GM19455 (cell line): ENCODE measurements at regions not wholly inside any gene's neighbourhood (a gene's known extent, or its start where the extent isn't known, plus 50 kb on each side); places are given as distances from the start of the nearest gene placed in this dataset.
"Not testable (repeated sequence)": the region's sequence is repeated elsewhere in the genome, so short reads cannot be mapped to it uniquely, and the experiment has no call there.

Experiments
- ATAC-seq: cut with Tn5 transposase; IDR thresholded peaks from one replicate; pipeline ENCODE4 v1.9.1; 2021; ENCODE audit not compliant: unreplicated experiment

DNA sequence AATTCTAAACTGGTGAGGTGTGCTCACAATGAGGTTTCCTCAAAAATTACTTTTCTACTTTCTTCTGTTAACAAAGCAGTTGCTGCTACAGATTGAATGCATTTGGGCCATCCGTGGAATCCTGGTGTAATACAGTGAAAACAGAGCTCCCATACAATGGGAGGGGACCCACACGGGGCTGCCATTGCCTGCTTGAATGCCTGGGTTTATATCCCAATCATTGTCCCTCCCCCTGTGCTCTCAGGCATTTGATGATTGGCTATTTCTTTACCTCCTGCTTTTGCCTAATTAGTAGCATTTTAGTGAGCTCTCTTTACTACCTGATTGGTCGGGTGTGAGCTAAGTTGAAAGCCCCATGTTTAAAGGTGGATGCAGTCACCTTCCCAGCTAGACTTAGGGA lies 52.9 kb upstream of the CSF1 start:
- ATAC-seq = not testable (repeated sequence)

DNA sequence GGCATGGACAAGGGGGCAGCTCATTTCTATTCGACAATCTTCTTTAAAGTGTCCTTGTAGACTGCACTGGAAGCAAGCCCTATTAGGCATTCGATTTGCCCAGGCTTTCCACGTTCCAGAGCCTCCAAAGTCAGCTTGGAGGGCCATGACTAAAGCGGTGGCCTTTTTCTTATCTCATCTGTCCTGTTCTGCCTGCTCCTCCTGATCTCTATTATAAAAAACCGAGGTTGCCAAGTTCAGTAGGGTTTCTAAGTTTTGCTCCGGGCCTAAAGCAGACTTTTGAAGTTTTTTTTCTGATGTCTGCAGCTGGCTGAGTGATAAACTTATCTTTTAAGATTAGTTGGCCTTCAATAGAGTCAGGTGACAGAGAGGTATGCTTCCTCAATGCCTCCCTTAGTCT lies 54.7 kb upstream of the CSF1 start:
- not testable (repeated sequence) for ATAC-seq

DNA sequence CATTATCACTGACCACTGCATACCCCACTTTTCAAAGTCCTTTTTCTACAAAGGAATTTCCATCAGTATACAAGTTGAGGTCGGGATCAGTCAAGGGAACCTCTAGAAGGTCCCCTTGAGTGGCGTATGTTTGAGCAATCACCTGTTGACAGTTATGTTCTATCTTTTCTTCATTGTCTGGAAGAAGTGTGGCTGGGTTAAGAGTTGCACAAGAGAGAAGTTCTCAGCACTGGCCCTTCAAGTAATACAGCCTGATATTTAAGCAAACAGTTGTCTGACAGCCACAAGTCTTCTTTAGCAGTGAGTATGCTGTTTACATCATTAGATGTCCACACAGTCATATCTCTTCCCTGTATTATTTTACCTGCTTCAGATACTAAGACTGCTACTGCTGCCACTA lies 56.7 kb upstream of the CSF1 start:
- not testable (repeated sequence) for ATAC-seq

DNA sequence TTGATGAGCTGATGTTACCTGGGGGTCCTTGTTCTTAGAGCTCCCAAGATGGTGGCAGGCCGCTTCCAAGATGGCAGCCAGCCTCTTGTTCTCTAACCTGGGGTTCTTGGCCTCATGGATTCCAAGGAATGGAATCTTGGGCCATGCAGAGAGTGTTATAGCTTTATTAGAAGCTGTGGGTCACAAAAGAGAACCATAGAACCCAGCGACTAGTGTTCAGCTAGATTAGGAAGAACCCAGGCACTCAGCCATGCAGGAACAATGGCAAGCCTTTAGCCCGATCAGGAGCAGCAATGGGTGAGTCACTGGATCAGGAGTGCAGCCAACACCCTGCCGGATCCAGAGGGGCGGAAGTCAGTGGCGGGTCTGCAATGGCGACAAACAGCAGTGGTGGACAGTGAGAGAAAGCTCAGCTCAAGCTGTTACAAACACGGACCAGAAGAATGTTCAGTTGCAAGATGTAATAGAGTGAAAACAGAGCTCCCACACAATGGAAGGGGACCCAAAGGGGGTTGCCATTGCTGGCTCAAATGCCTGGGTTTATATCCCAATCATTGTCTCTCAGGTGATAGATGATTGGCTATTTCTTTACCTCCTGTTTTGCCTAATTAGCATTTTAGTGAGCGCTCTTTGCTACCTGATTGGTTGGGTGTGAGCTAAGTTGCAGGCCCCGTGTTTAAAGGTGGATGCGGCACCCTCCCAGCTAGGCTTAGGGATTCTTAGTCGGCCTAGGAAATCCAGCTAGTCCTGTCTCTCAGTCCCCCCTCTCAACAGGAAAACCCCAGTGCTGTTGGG lies 58.2 kb upstream of the CSF1 start:
- not testable (repeated sequence) for ATAC-seq

DNA sequence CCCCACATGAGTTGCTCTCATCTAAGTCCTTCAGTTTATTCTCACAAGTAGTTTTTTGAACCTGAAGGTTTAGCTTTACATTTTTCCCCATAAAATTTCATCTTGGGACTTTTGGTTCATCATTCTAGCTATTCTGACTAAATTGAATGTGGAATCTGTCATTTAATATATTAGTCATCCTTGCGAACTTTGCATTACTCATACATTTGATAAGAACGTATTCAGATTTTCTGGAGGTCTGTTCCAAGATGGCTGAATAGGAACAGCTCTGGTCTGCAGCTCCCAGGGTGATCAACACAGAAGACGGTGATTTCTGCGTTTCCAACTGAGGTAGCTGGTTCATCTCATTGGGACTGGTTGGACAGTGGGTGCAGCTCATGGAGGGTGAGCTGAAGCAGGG lies 59.8 kb upstream of the CSF1 start:
- ATAC-seq = no peak

DNA sequence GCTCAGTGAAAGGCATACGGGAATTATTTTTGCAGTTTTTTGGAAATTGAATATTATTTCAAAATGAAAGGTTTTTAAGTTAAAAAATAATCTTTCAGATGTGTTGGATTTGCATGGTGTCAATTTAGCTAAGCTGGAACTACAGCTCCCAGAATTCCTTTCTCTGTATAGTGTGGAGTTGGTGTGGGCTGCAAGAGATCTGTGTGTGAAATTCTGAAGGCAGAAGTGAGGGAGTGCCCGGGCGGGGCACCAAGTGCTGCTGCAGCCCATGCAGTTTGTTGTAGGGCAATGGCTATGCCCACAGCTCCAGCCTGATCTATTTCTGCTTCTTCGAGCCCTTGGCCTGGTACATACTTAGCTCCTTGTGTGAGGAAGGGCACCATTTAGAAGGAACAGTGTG lies 60.5 kb upstream of the CSF1 start:
- no peak for ATAC-seq

DNA sequence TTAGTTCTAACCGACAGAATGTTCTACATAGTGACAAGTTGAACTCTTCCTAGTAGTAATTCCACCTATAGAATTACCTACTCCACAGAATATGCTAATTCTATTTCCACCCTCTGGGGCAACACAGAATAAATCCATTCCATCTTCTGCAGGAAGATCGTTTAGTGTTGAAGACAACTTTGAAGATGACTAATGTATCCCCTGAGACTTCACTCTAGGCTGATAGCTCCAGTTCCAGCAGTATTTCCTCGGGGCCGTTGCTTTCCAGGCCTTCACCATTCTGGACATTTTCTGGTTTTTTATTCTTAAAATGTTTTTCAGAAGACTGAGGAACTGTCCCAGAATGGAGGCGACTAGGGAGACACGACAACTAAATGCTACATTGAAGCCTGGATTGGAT lies 61.0 kb upstream of the CSF1 start:
- ATAC-seq = no peak

DNA sequence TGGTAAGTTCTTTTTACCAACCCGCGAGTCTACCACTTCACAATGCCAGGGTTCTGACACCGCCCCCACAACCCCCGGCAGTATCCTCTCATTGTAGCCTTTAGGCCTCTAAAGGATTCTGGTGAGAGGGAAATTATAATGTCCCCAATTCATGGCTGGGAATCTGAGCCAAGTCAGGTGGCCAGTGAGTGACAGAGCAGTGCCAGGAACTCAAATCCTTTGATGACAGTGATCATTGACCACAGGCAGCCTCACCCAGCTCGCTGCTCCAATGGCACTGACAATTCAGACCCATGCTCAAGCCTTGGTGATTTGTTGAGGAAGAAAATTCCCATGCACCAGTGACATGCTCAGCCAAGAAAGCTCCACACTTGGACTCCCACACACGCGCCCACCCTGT lies 63.4 kb upstream of the CSF1 start:
- no peak for ATAC-seq

DNA sequence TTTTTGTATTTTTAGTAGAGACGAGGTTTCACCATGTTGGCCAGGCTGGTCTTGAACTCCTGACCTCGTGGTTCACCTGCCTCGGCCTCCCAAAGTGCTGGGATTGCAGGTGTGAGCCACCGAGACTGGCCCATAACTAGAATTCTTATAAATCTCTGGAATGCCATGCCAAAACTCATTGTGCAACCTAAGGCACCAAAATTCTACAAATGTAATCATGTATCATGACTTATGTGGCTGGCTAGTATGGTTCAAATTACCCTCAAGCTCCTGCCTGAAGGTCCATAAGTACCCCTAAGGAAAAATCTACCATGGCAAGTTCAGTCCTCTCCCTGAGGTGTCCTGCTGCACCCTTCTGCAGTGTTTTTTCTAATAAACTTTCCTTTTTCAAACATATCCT lies 63.8 kb upstream of the CSF1 start:
- no peak for ATAC-seq

DNA sequence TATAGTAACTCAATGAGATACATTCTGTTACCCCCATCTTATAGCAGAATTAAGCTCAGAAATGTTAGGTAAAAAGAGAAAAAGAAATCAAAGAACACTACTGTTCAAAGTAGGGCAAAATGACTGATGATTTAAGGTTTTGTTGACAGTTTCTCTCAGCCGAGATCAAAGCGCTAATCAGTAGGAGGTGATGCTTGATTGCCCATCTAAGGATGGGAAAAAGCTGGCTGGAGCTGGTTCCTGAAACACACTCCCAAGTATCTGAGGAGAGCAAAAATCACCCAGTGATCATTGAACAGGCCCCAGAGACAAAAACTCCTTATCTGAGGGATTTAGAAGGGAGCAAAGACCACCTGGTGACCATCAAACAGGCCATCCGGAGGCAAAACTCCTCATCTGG lies 64.5 kb upstream of the CSF1 start:
- ATAC-seq = no peak

DNA sequence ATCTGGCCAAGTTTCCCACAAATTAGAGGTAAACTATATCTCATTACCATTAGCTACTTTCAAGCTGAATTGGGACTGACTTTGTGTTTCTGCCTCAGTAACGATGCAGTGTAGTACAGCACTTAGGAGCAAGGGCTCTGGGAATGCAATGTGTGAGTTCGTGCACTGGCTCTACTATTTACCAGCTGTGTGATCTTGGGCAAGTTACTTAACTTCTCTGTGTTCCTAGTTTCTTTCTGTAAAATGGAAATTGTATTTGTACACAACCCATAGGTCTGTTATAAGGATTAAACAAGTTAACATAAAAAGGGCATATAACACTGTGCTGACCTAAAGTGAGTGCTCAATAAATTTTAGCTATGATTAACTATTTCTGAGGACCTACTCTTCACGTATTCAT lies 65.0 kb upstream of the CSF1 start:
- no peak for ATAC-seq

DNA sequence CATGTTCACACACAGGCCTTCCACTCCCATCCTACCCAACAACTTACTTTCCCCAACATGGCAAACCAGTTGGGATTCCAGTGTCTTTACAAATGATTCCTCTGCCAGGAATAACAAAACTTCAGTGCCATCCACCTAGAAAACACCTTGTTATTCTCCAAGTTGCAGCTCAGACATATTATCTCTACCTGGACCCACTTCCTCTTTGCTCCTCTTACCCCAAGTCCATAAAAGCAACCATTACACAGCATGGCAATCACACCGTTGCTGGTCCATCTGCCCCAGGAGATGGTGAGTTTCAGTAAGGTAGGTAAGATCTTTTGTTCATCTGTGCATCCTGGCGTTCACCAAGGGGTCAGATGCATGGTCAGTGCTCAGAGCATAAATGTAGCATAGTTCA lies 66.0 kb upstream of the CSF1 start:
- no peak for ATAC-seq

DNA sequence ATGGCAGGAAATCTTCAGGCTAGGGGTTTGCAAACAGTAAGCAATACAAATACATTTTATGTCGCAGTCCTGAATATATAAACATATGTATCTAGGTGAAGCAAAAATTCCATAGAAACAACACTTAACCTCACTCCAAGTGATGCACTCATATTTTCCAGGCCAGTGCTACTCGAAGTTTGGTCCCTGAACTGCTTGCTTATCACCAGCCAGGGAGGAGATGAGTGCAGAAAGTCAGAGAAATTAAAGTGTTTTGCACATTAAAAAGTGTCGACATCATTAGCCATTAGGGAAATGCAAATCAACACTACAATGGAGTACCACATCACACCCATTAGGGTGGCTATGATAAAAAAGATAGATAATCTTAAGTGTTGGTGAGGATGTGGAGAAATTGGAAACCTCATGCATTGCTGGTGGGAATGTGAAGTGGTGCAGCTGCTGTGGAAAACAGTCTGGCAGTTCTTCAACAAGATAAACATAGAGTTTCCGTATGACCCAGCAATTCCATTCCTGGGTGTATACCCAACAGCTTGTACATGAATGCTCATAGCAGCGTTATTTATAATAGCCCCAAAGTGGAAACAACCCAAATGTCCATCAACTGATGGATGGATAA lies 70.5 kb upstream of the CSF1 start:
- no peak for ATAC-seq

DNA sequence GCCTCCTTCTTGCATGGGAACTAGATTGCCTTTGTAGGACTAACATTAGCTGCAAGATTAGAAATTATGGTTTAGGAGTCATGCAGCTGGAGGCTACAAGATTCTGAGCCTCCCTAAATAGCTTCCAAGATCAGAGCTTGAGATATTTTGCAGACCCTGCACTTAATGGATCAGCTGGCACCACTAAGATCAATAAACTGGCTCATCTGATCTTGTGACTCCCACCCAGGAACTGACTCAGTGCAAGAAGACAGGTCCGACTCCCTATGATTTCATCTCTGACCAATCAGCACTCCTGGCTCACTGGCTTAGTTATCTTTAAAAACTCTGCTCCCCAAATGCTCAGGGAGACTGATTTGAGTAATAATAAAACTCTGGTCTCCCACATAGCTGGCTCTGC lies 71.4 kb upstream of the CSF1 start:
- not testable (repeated sequence) for ATAC-seq

DNA sequence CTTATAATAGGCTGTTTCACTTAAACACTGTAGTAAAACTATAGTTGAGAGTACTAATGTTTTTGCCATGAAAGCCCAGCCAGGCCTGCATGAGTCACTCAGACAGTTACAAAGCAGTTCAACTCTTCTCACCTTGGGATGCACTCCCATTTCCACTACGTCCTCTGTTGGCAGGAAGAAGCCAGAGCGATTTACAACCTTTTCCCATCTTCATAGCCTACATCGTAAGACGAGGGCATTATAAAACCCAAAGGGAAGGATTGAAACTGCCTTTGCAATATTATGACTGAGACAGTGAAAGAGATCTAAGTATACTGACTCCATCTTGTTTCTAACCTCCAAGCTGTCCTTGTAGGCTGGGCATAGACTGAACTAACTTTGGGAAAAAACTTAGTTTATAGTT lies 71.8 kb upstream of the CSF1 start:
- no peak for ATAC-seq

DNA sequence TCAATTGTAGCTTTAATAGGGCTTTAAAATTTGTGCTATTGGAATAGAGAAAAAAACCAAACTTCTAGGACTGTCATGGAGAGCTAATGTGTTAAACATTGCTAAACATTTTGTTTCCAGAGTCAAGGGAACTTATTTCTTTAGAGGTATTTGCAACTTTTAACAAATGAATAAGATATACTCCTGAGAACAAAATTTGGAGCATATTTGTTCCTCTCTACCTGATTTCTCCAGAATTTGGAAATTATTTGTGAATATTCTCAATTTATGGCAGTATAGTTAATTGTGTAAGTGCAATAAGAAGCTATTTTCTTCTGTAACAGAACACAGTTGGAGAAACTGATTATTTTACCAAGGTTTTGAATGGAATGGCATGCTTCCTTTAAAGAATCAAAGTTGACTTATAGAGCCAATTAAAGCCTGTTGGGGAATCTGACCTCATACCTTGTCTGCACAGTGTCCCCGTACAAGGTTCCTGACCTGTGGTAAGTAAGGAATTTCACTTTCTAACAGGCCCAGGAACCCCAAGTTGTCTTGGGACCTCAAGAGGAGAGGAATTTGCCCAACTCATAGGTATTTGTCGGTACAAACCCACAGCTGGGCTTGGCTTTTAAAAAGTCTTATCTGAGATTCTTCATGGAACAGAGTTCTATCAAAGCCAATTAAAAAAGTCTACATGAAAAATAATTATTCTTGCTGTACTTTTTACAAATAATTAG lies 72.6 kb upstream of the CSF1 start:
- ATAC-seq = no peak

DNA sequence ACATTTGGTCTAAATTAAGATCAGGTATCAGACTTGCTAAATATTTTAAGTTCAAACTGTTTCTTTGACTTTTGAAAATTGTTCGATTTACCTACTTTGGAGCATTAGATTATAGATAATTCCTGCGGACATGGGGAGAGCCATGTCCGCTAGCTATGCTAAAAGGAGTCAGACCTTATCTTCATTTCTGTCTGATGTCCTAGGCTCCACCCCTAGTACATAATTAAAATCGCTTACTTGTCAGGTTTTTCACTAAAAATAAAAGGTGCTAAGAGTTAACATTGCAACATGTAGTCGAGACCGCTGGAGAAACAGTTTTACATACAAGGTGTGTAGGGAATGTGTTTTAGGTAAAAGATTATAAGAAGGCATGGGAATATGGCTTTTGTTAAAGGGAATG lies 71.9 kb upstream of the EPS8L3 start:
- not testable (repeated sequence) for ATAC-seq

DNA sequence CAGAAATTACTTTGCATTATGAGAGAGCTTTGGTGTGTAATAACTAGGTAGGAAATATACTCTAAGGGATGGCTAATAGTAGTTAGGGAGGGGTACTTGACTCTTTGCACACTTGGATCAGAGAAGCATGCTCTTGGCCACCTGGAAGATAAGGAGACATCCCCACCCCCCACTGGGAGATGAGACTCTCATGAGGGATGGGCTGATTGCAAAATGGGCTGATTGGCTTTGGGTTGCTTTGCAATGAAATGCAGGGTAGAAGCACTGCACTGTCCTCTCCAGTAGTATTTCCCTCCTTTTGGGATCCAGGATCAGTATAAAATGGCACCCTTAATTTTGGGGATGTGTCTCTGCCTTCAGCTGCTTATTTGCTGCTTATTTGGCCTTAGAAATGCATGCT lies 71.2 kb upstream of the EPS8L3 start:
- ATAC-seq = no peak

DNA sequence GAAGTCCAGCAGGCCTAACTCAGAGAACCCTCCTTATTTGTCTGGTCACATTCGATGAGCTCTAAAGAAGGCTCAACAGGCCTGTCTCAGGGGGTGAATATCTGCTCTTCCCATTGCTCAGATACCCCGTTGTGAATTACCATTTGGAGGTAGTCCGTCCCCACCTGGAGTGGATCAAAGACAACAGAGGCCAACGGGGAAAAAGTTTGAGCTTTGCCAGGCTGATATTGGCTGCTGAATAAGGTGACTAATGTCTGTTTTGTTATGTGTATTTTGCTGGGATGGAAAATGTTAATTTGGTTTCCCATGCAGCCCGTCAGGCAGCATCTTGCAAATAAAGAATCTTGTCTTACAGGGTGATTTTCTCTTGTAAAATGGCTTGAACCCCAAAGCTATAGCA lies 69.2 kb upstream of the EPS8L3 start:
- ATAC-seq = no peak

DNA sequence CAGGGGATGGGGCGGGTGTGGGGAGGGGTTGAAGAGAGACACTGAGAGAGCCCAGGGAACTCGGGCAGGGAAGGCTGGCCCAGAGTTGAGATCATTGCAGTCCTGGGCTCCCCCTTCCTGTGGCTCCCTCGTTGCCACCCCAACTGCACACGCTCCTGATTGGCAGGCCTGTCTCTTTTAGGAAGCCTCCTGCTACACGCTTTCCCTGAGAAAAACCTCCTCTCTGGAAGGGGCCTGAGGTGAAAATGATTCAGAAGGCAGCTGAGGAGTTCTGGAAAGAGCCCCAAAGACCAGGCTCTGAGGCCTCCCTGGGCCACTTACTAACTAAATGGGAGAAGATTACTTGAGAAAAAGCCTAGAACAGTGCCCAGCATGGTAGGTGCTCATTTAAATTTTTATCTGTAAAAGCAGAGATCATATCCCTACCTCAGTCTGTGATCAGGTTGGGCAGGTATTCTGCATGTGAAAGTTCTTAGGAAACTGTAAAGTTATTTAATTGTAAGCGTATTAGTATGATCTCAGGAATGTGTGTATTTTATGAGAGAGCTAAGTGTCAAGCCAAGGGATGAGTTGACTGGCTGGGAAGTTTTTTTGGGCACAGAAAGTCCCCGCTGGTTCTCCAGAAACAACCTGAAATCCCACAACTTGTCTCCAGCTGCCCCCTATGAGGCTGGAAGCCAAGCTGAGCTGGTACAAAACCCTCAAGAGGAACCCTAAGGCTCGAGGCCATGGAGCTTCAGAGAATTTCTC lies 65.2 kb upstream of the EPS8L3 start:
- no peak for ATAC-seq

DNA sequence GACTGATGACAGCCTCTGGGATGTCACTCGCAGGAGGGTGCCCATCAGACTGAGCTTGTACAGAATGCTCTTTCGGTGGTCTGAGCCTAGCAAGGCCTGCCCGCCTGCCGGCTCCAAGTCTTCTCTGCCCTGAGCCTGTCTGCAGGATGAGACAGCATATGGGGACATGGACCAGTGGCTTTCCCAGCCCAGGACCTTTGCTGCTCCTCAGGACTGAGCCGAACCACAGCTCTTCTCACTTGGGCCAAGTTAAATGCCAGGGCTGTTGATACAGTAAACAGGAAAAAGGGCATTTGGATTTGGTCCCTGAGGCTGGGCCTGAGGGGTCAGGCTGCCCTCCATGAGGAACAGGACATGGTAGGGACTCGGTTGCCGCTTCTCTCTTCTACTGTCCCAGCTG lies 64.3 kb upstream of the EPS8L3 start:
- no peak for ATAC-seq

DNA sequence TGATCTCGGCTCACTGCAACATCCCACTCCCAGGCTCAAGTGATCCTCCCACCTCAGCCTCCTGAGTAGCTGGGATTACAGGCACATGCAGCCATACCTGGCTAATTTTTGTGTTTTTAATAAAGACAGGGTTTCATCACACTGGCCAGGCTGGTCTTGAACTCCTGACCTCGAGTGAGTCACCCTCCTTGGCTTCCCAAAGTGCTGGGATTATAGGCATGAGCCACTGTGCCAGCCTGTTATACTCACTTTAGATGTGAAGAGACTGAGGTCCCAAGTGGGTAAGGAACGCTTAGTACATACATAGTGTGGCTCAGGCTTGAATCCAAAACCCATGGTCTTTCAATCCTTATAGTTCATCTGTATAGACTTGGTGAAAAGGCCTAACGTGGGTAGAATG lies 63.7 kb upstream of the EPS8L3 start:
- ATAC-seq = no peak
